ENCODE measurements at regions not wholly inside any gene's neighbourhood (a gene's known extent, or its start where the extent isn't known, plus 50 kb on each side); places are given as distances from the start of the nearest gene placed in this dataset.

DNA sequence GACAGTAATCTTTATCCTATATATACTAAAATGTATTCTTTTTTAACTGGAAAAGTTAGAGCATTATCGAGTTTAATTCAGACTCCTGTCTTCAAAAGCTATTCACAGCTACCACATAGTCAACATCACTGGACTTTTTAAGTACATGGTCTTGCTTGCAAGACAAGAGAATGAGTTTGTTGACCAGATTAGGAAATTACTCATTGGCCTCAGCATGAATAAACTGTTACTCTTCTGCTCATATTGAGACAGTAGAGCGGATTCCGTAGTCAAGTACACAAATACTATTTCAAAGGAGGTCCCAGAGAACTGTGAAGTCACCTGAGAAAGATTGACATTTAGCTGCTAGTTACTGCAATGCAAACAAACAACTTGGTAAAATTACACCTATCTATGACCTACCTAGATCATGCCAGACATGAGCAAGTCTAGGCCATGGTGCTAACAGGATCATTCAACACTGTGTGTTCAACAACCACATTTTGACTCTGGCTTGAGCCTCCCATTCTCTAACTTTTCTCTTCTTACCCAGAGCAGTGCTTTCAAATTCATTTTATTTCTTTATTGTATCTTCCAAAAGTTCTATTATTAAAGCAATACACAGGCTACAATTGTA is 280.9 kb downstream of the NEBL start:
- TF ChIP-seq, protein P1, sequence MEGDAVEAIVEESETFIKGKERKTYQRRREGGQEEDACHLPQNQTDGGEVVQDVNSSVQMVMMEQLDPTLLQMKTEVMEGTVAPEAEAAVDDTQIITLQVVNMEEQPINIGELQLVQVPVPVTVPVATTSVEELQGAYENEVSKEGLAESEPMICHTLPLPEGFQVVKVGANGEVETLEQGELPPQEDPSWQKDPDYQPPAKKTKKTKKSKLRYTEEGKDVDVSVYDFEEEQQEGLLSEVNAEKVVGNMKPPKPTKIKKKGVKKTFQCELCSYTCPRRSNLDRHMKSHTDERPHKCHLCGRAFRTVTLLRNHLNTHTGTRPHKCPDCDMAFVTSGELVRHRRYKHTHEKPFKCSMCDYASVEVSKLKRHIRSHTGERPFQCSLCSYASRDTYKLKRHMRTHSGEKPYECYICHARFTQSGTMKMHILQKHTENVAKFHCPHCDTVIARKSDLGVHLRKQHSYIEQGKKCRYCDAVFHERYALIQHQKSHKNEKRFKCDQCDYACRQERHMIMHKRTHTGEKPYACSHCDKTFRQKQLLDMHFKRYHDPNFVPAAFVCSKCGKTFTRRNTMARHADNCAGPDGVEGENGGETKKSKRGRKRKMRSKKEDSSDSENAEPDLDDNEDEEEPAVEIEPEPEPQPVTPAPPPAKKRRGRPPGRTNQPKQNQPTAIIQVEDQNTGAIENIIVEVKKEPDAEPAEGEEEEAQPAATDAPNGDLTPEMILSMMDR (conservative IDR thresholded peaks at IDR 0.05): no peak

GRCh38 chr10:20615395-20615794 is 281.7 kb downstream of the NEBL start:
- peaks cover 4% of the 10 kb centered on the region for H3K9me3 Mint-ChIP-seq
- no peak for DNase-seq (ENCODE audit: extremely low spot score, unreplicated experiment)
- TF ChIP-seq, protein P1 (conservative IDR thresholded peaks at IDR 0.05): no peak
- no peaks in the 10 kb centered on the region for H3K4me1 Mint-ChIP-seq (ENCODE audit: unreplicated experiment)
- H3K27me3 Mint-ChIP-seq: peaks cover 2% of the 10 kb centered on the region
- H3K36me3 Mint-ChIP-seq: no peaks in the 10 kb centered on the region
- no peak overlapping the region for H3K4me3 Mint-ChIP-seq
- H3K27ac Mint-ChIP-seq: no peak overlapping the region

More for the DNA sequence above, 280.9 kb downstream of the NEBL start:
- no peak overlapping the region for H3K4me3 Mint-ChIP-seq
- peaks cover 4% of the 10 kb centered on the region for H3K9me3 Mint-ChIP-seq
- DNase-seq (ENCODE audit: extremely low spot score, unreplicated experiment): no peak
- H3K27me3 Mint-ChIP-seq: peaks cover 2% of the 10 kb centered on the region
- no peaks in the 10 kb centered on the region for H3K36me3 Mint-ChIP-seq
- no peak overlapping the region for H3K27ac Mint-ChIP-seq
- no peaks in the 10 kb centered on the region for H3K4me1 Mint-ChIP-seq (ENCODE audit: unreplicated experiment)

DNA sequence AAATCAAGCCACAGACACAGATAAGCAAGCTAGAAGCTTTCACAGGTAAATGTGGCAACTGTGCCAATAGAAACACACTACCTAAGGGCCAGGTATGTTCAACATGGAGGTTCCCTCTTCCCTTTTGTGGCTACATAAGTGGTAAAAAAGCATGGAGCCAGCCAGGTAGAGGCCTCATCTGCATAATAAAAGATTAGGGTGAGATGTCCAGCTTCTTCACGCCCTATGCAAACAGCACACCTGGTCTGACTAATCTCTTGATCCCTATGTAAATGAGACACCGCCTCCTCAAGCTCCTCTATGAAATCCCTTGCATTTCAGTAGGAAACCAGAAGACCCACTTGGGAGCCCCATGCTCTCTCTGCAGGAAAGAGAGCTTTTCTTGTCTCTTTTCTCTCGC is 282.2 kb downstream of the NEBL start:
- peaks cover 4% of the 10 kb centered on the region for H3K9me3 Mint-ChIP-seq
- peaks cover 2% of the 10 kb centered on the region for H3K27me3 Mint-ChIP-seq
- H3K27ac Mint-ChIP-seq: no peak overlapping the region
- no peaks in the 10 kb centered on the region for H3K36me3 Mint-ChIP-seq
- TF ChIP-seq, protein P1 (conservative IDR thresholded peaks at IDR 0.05): no peak
- H3K4me3 Mint-ChIP-seq: no peak overlapping the region
- no peaks in the 10 kb centered on the region for H3K4me1 Mint-ChIP-seq (ENCODE audit: unreplicated experiment)
- DNase-seq (ENCODE audit: extremely low spot score, unreplicated experiment): no peak

GRCh38 chr10:20608503-20608902 is 288.6 kb downstream of the NEBL start:
- TF ChIP-seq, protein P1 (conservative IDR thresholded peaks at IDR 0.05): no peak
- H3K36me3 Mint-ChIP-seq: no peaks in the 10 kb centered on the region
- peaks cover 5% of the 10 kb centered on the region for H3K4me1 Mint-ChIP-seq (ENCODE audit: unreplicated experiment)
- H3K4me3 Mint-ChIP-seq: no peak overlapping the region
- H3K27ac Mint-ChIP-seq: no peak overlapping the region
- no peaks in the 10 kb centered on the region for H3K9me3 Mint-ChIP-seq
- H3K27me3 Mint-ChIP-seq: no peaks in the 10 kb centered on the region
- DNase-seq (ENCODE audit: extremely low spot score, unreplicated experiment): no peak

DNA sequence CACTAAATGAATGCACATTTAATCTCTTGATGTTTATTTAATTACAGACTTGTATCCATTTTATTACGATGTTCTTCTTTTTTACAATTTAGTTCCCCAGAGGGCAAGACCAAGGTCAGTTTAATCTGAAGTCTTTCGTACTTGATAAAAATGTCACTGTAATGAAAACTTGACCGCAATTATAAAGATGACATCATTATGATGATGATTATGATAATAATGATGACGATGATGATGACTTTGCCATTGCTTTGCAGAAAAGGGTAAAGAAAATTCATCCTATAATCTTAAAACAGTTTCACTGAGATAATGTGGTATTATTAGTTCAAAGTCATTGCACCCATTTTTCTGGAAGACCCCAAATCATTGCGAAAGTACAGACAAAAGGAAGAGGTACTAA is 290.1 kb downstream of the NEBL start:
- Mint-ChIP-seq H3K27ac (no peak overlapping the region), H3K4me1 (ENCODE audit: unreplicated experiment) (peaks cover 5% of the 10 kb centered on the region), H3K36me3 (no peaks in the 10 kb centered on the region), H3K4me3 (no peak overlapping the region), H3K27me3 (no peaks in the 10 kb centered on the region), H3K9me3 (no peaks in the 10 kb centered on the region)
- TF ChIP-seq, protein P1 (conservative IDR thresholded peaks at IDR 0.05): no peak
- DNase-seq (ENCODE audit: extremely low spot score, unreplicated experiment): no peak

Data from type B pancreatic cell (in vitro differentiated cells).